HepG2 (cell line): ENCODE measurements at regions not wholly inside any gene's neighbourhood (a gene's known extent, or its start where the extent isn't known, plus 50 kb on each side); places are given as distances from the start of the nearest gene placed in this dataset.

Source experiments
- ATAC-seq: fragments of 200-7000 bp; cut with Tn5 transposase; 3 replicates; pipeline ENCODE4 v1.9.1; 2020; ENCODE audit warnings: mild to moderate bottlenecking, moderate library complexity
- BruUV-seq: library from RNA; stranded (reverse); fragments of 400-500 nt; replicated peaks from 2 replicates; lab custom pipeline; 2021; lab: Mats Ljungman, UMichigan
- CTCF ChIA-PET: fragments of 300-600 bp; formaldehyde crosslinking; extraction: SDS; loops from one replicate; lab custom pipeline; 2021; ENCODE audit warnings: low total read pairs, inconsistent platforms, low intra/inter-chr PET ratio; lab: Yijun Ruan, JAX
- POLR2A ChIA-PET: fragments of 350-600 bp; sonication (Branson Sonifier 250); formaldehyde crosslinking; loops from one replicate; lab custom pipeline; 2020; ENCODE audit warnings: antibody characterized with exemption, inconsistent platforms; lab: Yijun Ruan, JAX
- DNase-seq: peaks from one replicate; pipeline ENCODE4 v3.0.0-alpha.2; 2015; ENCODE audit warnings: low spot score
- FAIRE-seq: peaks from 3 replicates; lab custom pipeline; 2011; peaks lifted over from hg19 to GRCh38; lab: Jason Lieb, UNC
- H2AFZ ChIP-seq: one replicate; pipeline ENCODE4 v1.6.1; 2011; ENCODE audit warnings: low read length, inconsistent platforms
- H3K27ac ChIP-seq: fragments of 300-600 bp; 3 replicates; pipeline ENCODE4 v1.8.0; 2011; ENCODE audit warnings: mixed run types, mild to moderate bottlenecking, mixed read lengths, low read length, inconsistent platforms; ENCODE audit not compliant: insufficient read depth; ENCODE audit errors: extremely low read length
- H3K27me3 ChIP-seq, 2 experiments: fragments of 200-600 bp in 1 of 2; 2 replicates in 1 of 2; 3 replicates in 1 of 2; pipeline versions ENCODE4 v1.6.0 to v1.8.0; 2011; ENCODE audit warnings: low read length in 2 of 2, mild to moderate bottlenecking in 2 of 2, moderate library complexity in 2 of 2, inconsistent platforms in 1 of 2; ENCODE audit not compliant: insufficient read depth in 2 of 2, control insufficient read depth in 1 of 2
- H3K36me3 ChIP-seq, 2 experiments: fragments of 200-600 bp in 1 of 2; replicated peaks in 1 of 2; 2 replicates in 1 of 2; 3 replicates in 1 of 2; pipeline versions ENCODE4 v1.5.1 to v1.8.0; 2011; ENCODE audit warnings: low read length in 2 of 2, inconsistent platforms in 1 of 2; ENCODE audit not compliant: insufficient read depth in 2 of 2, control insufficient read depth in 1 of 2
- H3K4me1 ChIP-seq: 2 replicates; pipeline ENCODE4 v1.5.1; 2012; ENCODE audit warnings: low read length, inconsistent platforms; ENCODE audit not compliant: insufficient read depth
- H3K4me2 ChIP-seq: 2 replicates; pipeline ENCODE4 v1.6.0; 2011; ENCODE audit warnings: low read depth, low read length, inconsistent platforms
- H3K4me3 ChIP-seq, 3 experiments: fragments of 200-600 bp in 1 of 3; sonication (generic), shearing (Covaris generic) in 1 of 3; replicated peaks in 1 of 3; 2 replicates each; pipeline ENCODE4 v1.5.1; 2011 to 2016; ENCODE audit warnings: low read length in 3 of 3, inconsistent platforms in 2 of 3, low read depth in 2 of 3, mild to moderate bottlenecking in 2 of 3, control low read depth in 1 of 3, mixed read lengths in 1 of 3; ENCODE audit not compliant: insufficient read depth in 1 of 3
- H3K79me2 ChIP-seq: one replicate; pipeline ENCODE4 v1.6.1; 2011; ENCODE audit warnings: low read length, inconsistent platforms; ENCODE audit not compliant: insufficient read depth
- H3K9ac ChIP-seq: 2 replicates; pipeline ENCODE4 v1.6.0; 2011; ENCODE audit warnings: mild to moderate bottlenecking, low read depth, low read length, inconsistent platforms; ENCODE audit not compliant: insufficient read depth
- H3K9me3 ChIP-seq: 2 replicates; pipeline ENCODE4 v1.5.1; 2012; ENCODE audit warnings: mild to moderate bottlenecking, low read length
- H4K20me1 ChIP-seq: 2 replicates; pipeline ENCODE4 v1.6.0; 2011; ENCODE audit warnings: inconsistent platforms, mild to moderate bottlenecking, low read length, moderate library complexity; ENCODE audit not compliant: insufficient read depth
- FOSL2 ChIP-seq: sonication (generic); formaldehyde crosslinking; IDR thresholded peaks from 2 replicates; pipeline ENCODE4 v1.4.0; 2020; ENCODE audit warnings: missing genetic modification reagents
- GMEB1 ChIP-seq: sonication (generic); formaldehyde crosslinking; IDR thresholded peaks from 2 replicates; pipeline ENCODE4 v1.5.1; 2020; ENCODE audit warnings: missing genetic modification reagents, mild to moderate bottlenecking, borderline replicate concordance
- IKZF4 ChIP-seq: sonication (generic); formaldehyde crosslinking; IDR thresholded peaks from 2 replicates; pipeline ENCODE4 v1.5.1; 2020; ENCODE audit warnings: borderline replicate concordance, mild to moderate bottlenecking, low read depth, missing genetic modification reagents; ENCODE audit errors: not compliant biosample characterization
- KIAA2018 ChIP-seq: sonication (generic); formaldehyde crosslinking; IDR thresholded peaks from 2 replicates; pipeline ENCODE4 v1.5.0; 2020; ENCODE audit warnings: mild to moderate bottlenecking, missing genetic modification reagents, borderline replicate concordance
- MAFG ChIP-seq: sonication (generic); formaldehyde crosslinking; IDR thresholded peaks from 2 replicates; pipeline ENCODE4 v1.5.1; 2020; ENCODE audit warnings: mild to moderate bottlenecking, missing genetic modification reagents
- NFE2L2 ChIP-seq: fragments of 150-350 bp; IDR thresholded peaks from 2 replicates; pipeline ENCODE4 v1.6.1; 2014; ENCODE audit warnings: low read length
- THYN1 ChIP-seq: sonication (generic); formaldehyde crosslinking; IDR thresholded peaks from 2 replicates; pipeline ENCODE4 v1.8.1; 2023; ENCODE audit warnings: low read depth, mild to moderate bottlenecking, moderate library complexity, missing genetic modification reagents, borderline replicate concordance
- ZKSCAN1 ChIP-seq: fragments of 150-350 bp; IDR thresholded peaks from 2 replicates; pipeline ENCODE4 v1.6.1; 2014; ENCODE audit warnings: low read length
- ZNF558 ChIP-seq: sonication (generic); formaldehyde crosslinking; IDR thresholded peaks from 2 replicates; pipeline ENCODE4 v1.9.0; 2022; ENCODE audit warnings: mild to moderate bottlenecking, missing genetic modification reagents, borderline replicate concordance
- WGBS: methylation state at CpG from one replicate; pipeline ENCODE4 v1.1.6; 2017; ENCODE audit warnings: low lambda C conversion rate; 5-methylcytosine and 5-hydroxymethylcytosine counted together
- in situ Hi-C: cut with HindIII; loops from 2 replicates; pipeline ENCODE4 v1.10.0; 2017; ENCODE audit warnings: low pct_unique_long_range_greater_than_20kb; ENCODE audit not compliant: extremely low pct_ligation_motif_present
- intact Hi-C: fragments of 100-400 bp; cut with micrococcal nuclease; formaldehyde crosslinking; loops from one replicate; pipeline ENCODE4 v1.10.0; 2022; ENCODE audit not compliant: unreplicated experiment

- Histone ChIP-seq H3K36me3 (no peaks in the 10 kb centered on the region), H3K9ac (no peak overlapping the region), H2AFZ (no peak overlapping the region), H3K4me3 (no peak overlapping the region), H3K4me1 (peaks cover 17% of the 10 kb centered on the region), H4K20me1 (no peaks in the 10 kb centered on the region), H3K9me3 (no peaks in the 10 kb centered on the region), H3K27ac (no peak overlapping the region), H3K79me2 (no peaks in the 10 kb centered on the region), H3K27me3 (no peaks in the 10 kb centered on the region)
- ChIA-PET POLR2A (no interaction called here), CTCF (no interaction called here)
- WGBS = 95% methylated on average over 4 of the region's 9 CpGs
- intact Hi-C loops (loop anchor here (1.0 kb wide), 1 partner anchor 8 kb away; no protein-coding TSS in a partner anchor), in situ Hi-C loops (loop anchor here (25.0 kb wide), 1 partner anchor 1521 kb away; the partner anchor contains the start of gene BOD1L1)
- ATAC-seq (no peak; the same call in 2 of the 3 replicates), FAIRE-seq (no peak), DNase-seq (no peak)
- BruUV-seq = no TSS peak
- TF ChIP-seq KIAA2018 (no peak), THYN1 (CRISPR knock-in tag) (no peak), NFE2L2 (0 out of 2 replicates have a peak, but pooled peaks have one; percentile 19), ZKSCAN1 (no peak), FOSL2 (CRISPR knock-in tag) (0 out of 2 replicates have a peak, but pooled peaks have one; percentile 6), IKZF4 (CRISPR knock-in tag) (no peak), MAFG (0 out of 2 replicates have a peak, but pooled peaks have one; percentile 12), GMEB1 (CRISPR knock-in tag) (no peak), ZNF558 (CRISPR knock-in tag) (no peak)
- TF ChIP-seq, all 625 proteins: peak for 3
- H3K4me2 ChIP-seq = no peak overlapping the region
These were observed 156.3 kb downstream of the CPEB2 start for GRCh38 chr4:15158406-15159091.
